ENCODE measurements at regions not wholly inside any gene's neighbourhood (a gene's known extent, or its start where the extent isn't known, plus 50 kb on each side); places are given as distances from the start of the nearest gene placed in this dataset.
"Not testable (repeated sequence)": the region's sequence is repeated elsewhere in the genome, so short reads cannot be mapped to it uniquely, and the experiment has no call there.

GRCh38 chr17:21843951-21844590 lies 151.7 kb downstream of the KCNJ18 start:
- TF ChIP-seq EGR1 (IDR thresholded peaks at IDR 0.05; ENCODE audit: low read depth in 2 of 2) (no peak), GABPA (IDR thresholded peaks at IDR 0.05 in 1 of 2, conservative IDR thresholded peaks at IDR 0.05 in 1 of 2) (no peak), FOXA1 (IDR thresholded peaks at IDR 0.05) (no peak), RXRA (IDR thresholded peaks at IDR 0.05) (no peak), HNF4A (conservative IDR thresholded peaks at IDR 0.05) (no peak), YY1 (IDR thresholded peaks at IDR 0.05) (no peak), HNF4G (IDR thresholded peaks at IDR 0.05) (no peak), RAD21 (IDR thresholded peaks at IDR 0.05) (no peak), FOXA2 (IDR thresholded peaks at IDR 0.05) (no peak), NR2F2 (IDR thresholded peaks at IDR 0.05) (no peak), TAF1 (conservative IDR thresholded peaks at IDR 0.05) (no peak), CTCF (IDR thresholded peaks at IDR 0.05; ENCODE audit: low read depth, low read length, missing input control) (no peak), JUND (IDR thresholded peaks at IDR 0.05) (no peak), SP1 (IDR thresholded peaks at IDR 0.05) (no peak)
- TF ChIP-seq, protein P1, sequence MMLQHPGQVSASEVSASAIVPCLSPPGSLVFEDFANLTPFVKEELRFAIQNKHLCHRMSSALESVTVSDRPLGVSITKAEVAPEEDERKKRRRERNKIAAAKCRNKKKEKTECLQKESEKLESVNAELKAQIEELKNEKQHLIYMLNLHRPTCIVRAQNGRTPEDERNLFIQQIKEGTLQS (IDR thresholded peaks at IDR 0.05), result no peak
- TF ChIP-seq, protein P2, sequence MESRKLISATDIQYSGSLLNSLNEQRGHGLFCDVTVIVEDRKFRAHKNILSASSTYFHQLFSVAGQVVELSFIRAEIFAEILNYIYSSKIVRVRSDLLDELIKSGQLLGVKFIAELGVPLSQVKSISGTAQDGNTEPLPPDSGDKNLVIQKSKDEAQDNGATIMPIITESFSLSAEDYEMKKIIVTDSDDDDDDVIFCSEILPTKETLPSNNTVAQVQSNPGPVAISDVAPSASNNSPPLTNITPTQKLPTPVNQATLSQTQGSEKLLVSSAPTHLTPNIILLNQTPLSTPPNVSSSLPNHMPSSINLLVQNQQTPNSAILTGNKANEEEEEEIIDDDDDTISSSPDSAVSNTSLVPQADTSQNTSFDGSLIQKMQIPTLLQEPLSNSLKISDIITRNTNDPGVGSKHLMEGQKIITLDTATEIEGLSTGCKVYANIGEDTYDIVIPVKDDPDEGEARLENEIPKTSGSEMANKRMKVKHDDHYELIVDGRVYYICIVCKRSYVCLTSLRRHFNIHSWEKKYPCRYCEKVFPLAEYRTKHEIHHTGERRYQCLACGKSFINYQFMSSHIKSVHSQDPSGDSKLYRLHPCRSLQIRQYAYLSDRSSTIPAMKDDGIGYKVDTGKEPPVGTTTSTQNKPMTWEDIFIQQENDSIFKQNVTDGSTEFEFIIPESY (IDR thresholded peaks at IDR 0.05), result no peak
- TF ChIP-seq, protein P3, sequence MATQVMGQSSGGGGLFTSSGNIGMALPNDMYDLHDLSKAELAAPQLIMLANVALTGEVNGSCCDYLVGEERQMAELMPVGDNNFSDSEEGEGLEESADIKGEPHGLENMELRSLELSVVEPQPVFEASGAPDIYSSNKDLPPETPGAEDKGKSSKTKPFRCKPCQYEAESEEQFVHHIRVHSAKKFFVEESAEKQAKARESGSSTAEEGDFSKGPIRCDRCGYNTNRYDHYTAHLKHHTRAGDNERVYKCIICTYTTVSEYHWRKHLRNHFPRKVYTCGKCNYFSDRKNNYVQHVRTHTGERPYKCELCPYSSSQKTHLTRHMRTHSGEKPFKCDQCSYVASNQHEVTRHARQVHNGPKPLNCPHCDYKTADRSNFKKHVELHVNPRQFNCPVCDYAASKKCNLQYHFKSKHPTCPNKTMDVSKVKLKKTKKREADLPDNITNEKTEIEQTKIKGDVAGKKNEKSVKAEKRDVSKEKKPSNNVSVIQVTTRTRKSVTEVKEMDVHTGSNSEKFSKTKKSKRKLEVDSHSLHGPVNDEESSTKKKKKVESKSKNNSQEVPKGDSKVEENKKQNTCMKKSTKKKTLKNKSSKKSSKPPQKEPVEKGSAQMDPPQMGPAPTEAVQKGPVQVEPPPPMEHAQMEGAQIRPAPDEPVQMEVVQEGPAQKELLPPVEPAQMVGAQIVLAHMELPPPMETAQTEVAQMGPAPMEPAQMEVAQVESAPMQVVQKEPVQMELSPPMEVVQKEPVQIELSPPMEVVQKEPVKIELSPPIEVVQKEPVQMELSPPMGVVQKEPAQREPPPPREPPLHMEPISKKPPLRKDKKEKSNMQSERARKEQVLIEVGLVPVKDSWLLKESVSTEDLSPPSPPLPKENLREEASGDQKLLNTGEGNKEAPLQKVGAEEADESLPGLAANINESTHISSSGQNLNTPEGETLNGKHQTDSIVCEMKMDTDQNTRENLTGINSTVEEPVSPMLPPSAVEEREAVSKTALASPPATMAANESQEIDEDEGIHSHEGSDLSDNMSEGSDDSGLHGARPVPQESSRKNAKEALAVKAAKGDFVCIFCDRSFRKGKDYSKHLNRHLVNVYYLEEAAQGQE (IDR thresholded peaks at IDR 0.05), result no peak
- Histone ChIP-seq H3K4me3 (ENCODE audit: low read depth in 1 of 3, low read length in 3 of 3) (no peak overlapping the region), H3K4me1 (ENCODE audit: control insufficient read depth in 4 of 4, insufficient read depth in 4 of 4, low read length in 3 of 4) (no peaks in the 10 kb centered on the region), H3K27me3 (ENCODE audit: control insufficient read depth in 4 of 4, insufficient read depth in 4 of 4, low read length in 3 of 4) (peaks cover 0 to 9% (median 0%) of the 10 kb centered on the region in 4 donors), H3K9me3 (ENCODE audit: control insufficient read depth in 4 of 4, low read length in 3 of 4) (peaks cover 0 to 25% (median 1%) of the 10 kb centered on the region in 4 donors), H3K36me3 (ENCODE audit: control insufficient read depth in 4 of 4, insufficient read depth in 3 of 4, low read depth in 1 of 4, low read length in 3 of 4) (no peaks in the 10 kb centered on the region), H3K27ac (ENCODE audit: low read depth in 1 of 2, low read length in 2 of 2) (no peak overlapping the region), H3K9ac (ENCODE audit: low read depth in 1 of 2, low read length in 2 of 2) (no peak overlapping the region)
- no peak for DNase-seq (ENCODE audit: low spot score)
- 40% methylated on average over 72 of the region's 72 CpGs for WGBS

- not testable (repeated sequence) for H3K36me3 ChIP-seq (ENCODE audit: control insufficient read depth in 4 of 4, insufficient read depth in 3 of 4, low read depth in 1 of 4, low read length in 3 of 4); H3K27ac ChIP-seq (ENCODE audit: low read depth in 1 of 2, low read length in 2 of 2); H3K4me1 ChIP-seq (ENCODE audit: control insufficient read depth in 4 of 4, insufficient read depth in 4 of 4, low read length in 3 of 4); H3K27me3 ChIP-seq (ENCODE audit: control insufficient read depth in 4 of 4, insufficient read depth in 4 of 4, low read length in 3 of 4); DNase-seq (ENCODE audit: low spot score); H3K4me3 ChIP-seq (ENCODE audit: low read depth in 1 of 3, low read length in 3 of 3); H3K9me3 ChIP-seq (ENCODE audit: control insufficient read depth in 4 of 4, low read length in 3 of 4); H3K9ac ChIP-seq (ENCODE audit: low read depth in 1 of 2, low read length in 2 of 2)
- WGBS, result 71% methylated on average over 4 of the region's 4 CpGs
Measured at GRCh38 chr17:21848510-21848909, 156.2 kb downstream of the KCNJ18 start.

DNA sequence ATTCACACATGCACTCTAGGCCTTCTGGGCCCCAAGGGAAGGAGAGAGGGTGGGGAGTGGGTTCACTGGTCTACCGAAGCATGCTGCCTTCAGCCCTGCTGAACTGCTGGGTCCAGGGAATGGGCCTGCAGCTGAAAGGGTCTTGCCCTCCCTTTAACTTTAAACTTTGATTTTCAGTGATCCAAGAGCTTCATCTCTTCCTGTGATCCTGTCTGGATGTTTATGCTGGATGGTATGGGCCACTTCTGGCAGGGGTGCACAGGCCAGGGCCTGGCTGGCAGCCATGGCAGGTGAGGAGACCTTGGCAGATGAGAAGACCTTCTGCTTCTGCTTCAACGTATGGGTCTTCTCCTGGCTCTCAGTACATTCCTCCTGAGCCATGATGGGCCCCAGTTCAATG lies 156.7 kb downstream of the KCNJ18 start:
- H3K27me3 ChIP-seq (ENCODE audit: control insufficient read depth in 4 of 4, insufficient read depth in 4 of 4, low read length in 3 of 4); H3K4me3 ChIP-seq (ENCODE audit: low read depth in 1 of 3, low read length in 3 of 3); H3K9ac ChIP-seq (ENCODE audit: low read depth in 1 of 2, low read length in 2 of 2); H3K27ac ChIP-seq (ENCODE audit: low read depth in 1 of 2, low read length in 2 of 2); H3K4me1 ChIP-seq (ENCODE audit: control insufficient read depth in 4 of 4, insufficient read depth in 4 of 4, low read length in 3 of 4); H3K9me3 ChIP-seq (ENCODE audit: control insufficient read depth in 4 of 4, low read length in 3 of 4); DNase-seq (ENCODE audit: low spot score); H3K36me3 ChIP-seq (ENCODE audit: control insufficient read depth in 4 of 4, insufficient read depth in 3 of 4, low read depth in 1 of 4, low read length in 3 of 4): not testable (repeated sequence)
- WGBS, result 40% methylated on average over 2 of the region's 2 CpGs

DNA sequence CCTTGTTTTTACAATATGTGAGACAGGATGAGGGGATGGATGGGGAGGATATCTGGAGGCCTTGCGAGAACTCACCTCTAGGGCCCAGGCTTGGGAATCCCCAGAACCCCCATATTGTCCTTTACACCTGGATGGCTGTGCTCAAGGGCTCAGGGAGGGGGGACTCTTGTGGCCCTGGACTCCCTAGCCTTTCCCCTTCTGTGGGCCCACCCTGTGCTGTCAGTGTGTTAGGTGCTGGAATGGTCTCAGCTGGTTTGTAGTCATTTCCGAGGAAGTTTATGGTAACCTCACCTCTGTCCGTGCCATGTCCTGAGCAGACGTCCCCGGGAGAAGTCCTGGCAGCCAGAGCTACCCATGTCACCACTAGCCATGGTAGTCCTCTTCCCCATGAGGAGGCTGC lies 158.3 kb downstream of the KCNJ18 start:
- H3K27me3 ChIP-seq (ENCODE audit: control insufficient read depth in 4 of 4, insufficient read depth in 4 of 4, low read length in 3 of 4); H3K9me3 ChIP-seq (ENCODE audit: control insufficient read depth in 4 of 4, low read length in 3 of 4); H3K27ac ChIP-seq (ENCODE audit: low read depth in 1 of 2, low read length in 2 of 2); H3K4me3 ChIP-seq (ENCODE audit: low read depth in 1 of 3, low read length in 3 of 3); H3K4me1 ChIP-seq (ENCODE audit: control insufficient read depth in 4 of 4, insufficient read depth in 4 of 4, low read length in 3 of 4); H3K9ac ChIP-seq (ENCODE audit: low read depth in 1 of 2, low read length in 2 of 2); H3K36me3 ChIP-seq (ENCODE audit: control insufficient read depth in 4 of 4, insufficient read depth in 3 of 4, low read depth in 1 of 4, low read length in 3 of 4); DNase-seq (ENCODE audit: low spot score): not testable (repeated sequence)
- WGBS, result 72% methylated on average over 5 of the region's 5 CpGs

All from liver (tissue), 8 donors.